DND-41 (cell line): ENCODE measurements at regions not wholly inside any gene's neighbourhood (a gene's known extent, or its start where the extent isn't known, plus 50 kb on each side); places are given as distances from the start of the nearest gene placed in this dataset.

ENCODE experiments used
- ATAC-seq: fragments of 200-7000 bp; cut with Tn5 transposase; 3 replicates; pipeline ENCODE4 v1.9.1; 2021; ENCODE audit warnings: low read depth; ENCODE audit not compliant: insufficient read depth
- DNase-seq: peaks from one replicate; pipeline ENCODE4 v3.0.0-alpha.2; 2020
- H2AFZ ChIP-seq: 2 replicates; pipeline ENCODE4 v1.6.0; 2012; ENCODE audit warnings: low read depth, low read length
- H3K27ac ChIP-seq: 2 replicates; pipeline ENCODE4 v1.5.1; 2012; ENCODE audit warnings: low read length, inconsistent platforms
- H3K27me3 ChIP-seq: fragments of 200-600 bp; sonication (generic); 2 replicates; pipeline ENCODE4 v1.6.0; 2012; ENCODE audit warnings: low read length, mild to moderate bottlenecking, inconsistent platforms; ENCODE audit not compliant: insufficient read depth, poor library complexity
- H3K36me3 ChIP-seq: 2 replicates; pipeline ENCODE4 v1.5.1; 2012; ENCODE audit warnings: low read length, inconsistent platforms; ENCODE audit not compliant: insufficient read depth
- H3K4me1 ChIP-seq: 2 replicates; pipeline ENCODE4 v1.5.1; 2012; ENCODE audit warnings: mild to moderate bottlenecking, low read length; ENCODE audit not compliant: insufficient read depth
- H3K4me2 ChIP-seq: 2 replicates; pipeline ENCODE4 v1.6.0; 2012; ENCODE audit warnings: mild to moderate bottlenecking, moderate library complexity, low read length, inconsistent platforms; ENCODE audit not compliant: insufficient read depth
- H3K4me3 ChIP-seq, 2 experiments: fragments of 200-600 bp in 1 of 2; shearing (Covaris generic) in 1 of 2; 2 replicates each; pipeline ENCODE4 v1.5.1; 2012 to 2016; ENCODE audit warnings: inconsistent platforms in 2 of 2, low read length in 2 of 2, mild to moderate bottlenecking in 2 of 2, low read depth in 1 of 2, moderate library complexity in 1 of 2
- H3K79me2 ChIP-seq: 2 replicates; pipeline ENCODE4 v1.6.0; 2012; ENCODE audit warnings: low read length, inconsistent platforms; ENCODE audit not compliant: insufficient read depth
- H3K9ac ChIP-seq: 2 replicates; pipeline ENCODE4 v1.6.0; 2012; ENCODE audit warnings: low read depth, mild to moderate bottlenecking, inconsistent platforms, low read length, moderate library complexity
- H3K9me3 ChIP-seq: 2 replicates; pipeline ENCODE4 v1.5.1; 2012; ENCODE audit warnings: low read length, moderate library complexity, mild to moderate bottlenecking, inconsistent platforms; ENCODE audit not compliant: insufficient read depth, severe bottlenecking
- H4K20me1 ChIP-seq: 2 replicates; pipeline ENCODE4 v1.6.0; 2012; ENCODE audit warnings: low read length; ENCODE audit not compliant: insufficient read depth
- CTCF ChIP-seq: IDR thresholded peaks from 2 replicates; pipeline ENCODE4 v1.5.1; 2012; ENCODE audit warnings: borderline replicate concordance, low read length, moderate library complexity, mild to moderate bottlenecking; ENCODE audit not compliant: poor library complexity, severe bottlenecking; ENCODE audit errors: extremely low read depth
- EZH2 ChIP-seq: IDR thresholded peaks from 3 replicates; pipeline ENCODE4 v1.6.1; 2012; ENCODE audit warnings: borderline replicate concordance, low read depth, mild to moderate bottlenecking, moderate library complexity, low read length, inconsistent platforms; ENCODE audit not compliant: severe bottlenecking

GRCh38 chr3:59101231-59101736 is 51.5 kb upstream of the CFAP20DC start:
- H3K79me2 ChIP-seq = no peaks in the 10 kb centered on the region
- no peaks in the 10 kb centered on the region for H4K20me1 ChIP-seq
- H3K9ac ChIP-seq = no peak overlapping the region
- H3K36me3 ChIP-seq = no peaks in the 10 kb centered on the region
- H3K9me3 ChIP-seq = no peaks in the 10 kb centered on the region
- H3K27me3 ChIP-seq = no peaks in the 10 kb centered on the region
- H3K4me2 ChIP-seq = no peak overlapping the region
- no peak overlapping the region for H2AFZ ChIP-seq
- H3K4me1 ChIP-seq = no peaks in the 10 kb centered on the region
- no peak overlapping the region for H3K27ac ChIP-seq
- ATAC-seq = no peak
- H3K4me3 ChIP-seq = no peak overlapping the region
- DNase-seq = no peak
- TF ChIP-seq CTCF (no peak), EZH2 (no peak)
